Smooth muscle cell (in vitro differentiated cells): ENCODE measurements at regions not wholly inside any gene's neighbourhood (a gene's known extent, or its start where the extent isn't known, plus 50 kb on each side); places are given as distances from the start of the nearest gene placed in this dataset.

Source experiments
- DNase-seq: peaks from one replicate; lab custom pipeline; 2025; ENCODE audit not compliant: unreplicated experiment; lab: John Stamatoyannopoulos, UW
- H2AFZ ChIP-seq: fragments of 200-600 bp; sonication (generic); 2 replicates; pipeline ENCODE4 v1.6.0; 2016; ENCODE audit warnings: antibody characterized with exemption, low read depth, mild to moderate bottlenecking
- H3F3A ChIP-seq: fragments of 200-600 bp; sonication (generic); 2 replicates; pipeline ENCODE4 v1.6.0; 2017; ENCODE audit warnings: antibody characterized with exemption, low read depth
- H3K27ac ChIP-seq: fragments of 200-600 bp; sonication (generic); 2 replicates; pipeline ENCODE4 v1.5.1; 2016; ENCODE audit warnings: low read depth, mild to moderate bottlenecking
- H3K27me3 ChIP-seq: fragments of 200-600 bp; sonication (generic); 2 replicates; pipeline ENCODE4 v1.6.1; 2016; ENCODE audit warnings: low read depth, mild to moderate bottlenecking
- H3K36me3 ChIP-seq: fragments of 200-600 bp; sonication (generic); 2 replicates; pipeline ENCODE4 v1.5.1; 2016; ENCODE audit warnings: low read depth
- H3K4me1 ChIP-seq: fragments of 200-600 bp; sonication (generic); 2 replicates; pipeline ENCODE4 v1.5.1; 2016; ENCODE audit warnings: low read depth
- H3K4me2 ChIP-seq: fragments of 200-600 bp; sonication (generic); 2 replicates; pipeline ENCODE4 v1.6.0; 2016; ENCODE audit warnings: mild to moderate bottlenecking
- H3K4me3 ChIP-seq: fragments of 200-600 bp; sonication (generic); 2 replicates; pipeline ENCODE4 v1.5.1; 2016; ENCODE audit warnings: mild to moderate bottlenecking
- H3K79me2 ChIP-seq: fragments of 200-600 bp; sonication (generic); 2 replicates; pipeline ENCODE4 v1.6.0; 2016; ENCODE audit warnings: low read depth, mild to moderate bottlenecking
- H3K9ac ChIP-seq: fragments of 200-600 bp; sonication (generic); 2 replicates; pipeline ENCODE4 v1.6.0; 2016; ENCODE audit warnings: low read depth
- H3K9me3 ChIP-seq: fragments of 200-600 bp; sonication (generic); replicated peaks from 2 replicates; pipeline ENCODE4 v1.5.1; 2016; ENCODE audit warnings: low read depth
- H4K20me1 ChIP-seq: fragments of 200-600 bp; sonication (generic); 2 replicates; pipeline ENCODE4 v1.6.0; 2016; ENCODE audit warnings: low read depth
- WGBS: methylation state at CpG from one replicate; pipeline ENCODE4 v1.1.7; 2016; ENCODE audit warnings: low lambda C conversion rate; 5-methylcytosine and 5-hydroxymethylcytosine counted together
- TF ChIP-seq, protein P1 (sequence below): fragments of 200-600 bp; sonication (generic); IDR thresholded peaks from 2 replicates; pipeline ENCODE4 v1.5.1; 2017; ENCODE audit warnings: borderline replicate concordance, mild to moderate bottlenecking, antibody characterized with exemption; ENCODE audit not compliant: insufficient read depth, poor library complexity, severe bottlenecking

- 65% methylated on average over 4 of the region's 4 CpGs for WGBS
These were observed 105.2 kb downstream of the CHCHD4 start for GRCh38 chr3:14019459-14019858.

GRCh38 chr3:14016900-14017475, 107.7 kb downstream of the CHCHD4 start:
- Histone ChIP-seq H3K79me2 (no peaks in the 10 kb centered on the region), H3K9ac (no peak overlapping the region), H2AFZ (no peak overlapping the region), H4K20me1 (no peaks in the 10 kb centered on the region), H3K4me1 (no peaks in the 10 kb centered on the region), H3K36me3 (no peaks in the 10 kb centered on the region), H3F3A (no peaks in the 10 kb centered on the region), H3K27ac (no peak overlapping the region), H3K4me2 (no peak overlapping the region), H3K4me3 (no peak overlapping the region), H3K9me3 (no peaks in the 10 kb centered on the region), H3K27me3 (no peaks in the 10 kb centered on the region)
- DNase-seq = no peak
- TF ChIP-seq, protein P1, sequence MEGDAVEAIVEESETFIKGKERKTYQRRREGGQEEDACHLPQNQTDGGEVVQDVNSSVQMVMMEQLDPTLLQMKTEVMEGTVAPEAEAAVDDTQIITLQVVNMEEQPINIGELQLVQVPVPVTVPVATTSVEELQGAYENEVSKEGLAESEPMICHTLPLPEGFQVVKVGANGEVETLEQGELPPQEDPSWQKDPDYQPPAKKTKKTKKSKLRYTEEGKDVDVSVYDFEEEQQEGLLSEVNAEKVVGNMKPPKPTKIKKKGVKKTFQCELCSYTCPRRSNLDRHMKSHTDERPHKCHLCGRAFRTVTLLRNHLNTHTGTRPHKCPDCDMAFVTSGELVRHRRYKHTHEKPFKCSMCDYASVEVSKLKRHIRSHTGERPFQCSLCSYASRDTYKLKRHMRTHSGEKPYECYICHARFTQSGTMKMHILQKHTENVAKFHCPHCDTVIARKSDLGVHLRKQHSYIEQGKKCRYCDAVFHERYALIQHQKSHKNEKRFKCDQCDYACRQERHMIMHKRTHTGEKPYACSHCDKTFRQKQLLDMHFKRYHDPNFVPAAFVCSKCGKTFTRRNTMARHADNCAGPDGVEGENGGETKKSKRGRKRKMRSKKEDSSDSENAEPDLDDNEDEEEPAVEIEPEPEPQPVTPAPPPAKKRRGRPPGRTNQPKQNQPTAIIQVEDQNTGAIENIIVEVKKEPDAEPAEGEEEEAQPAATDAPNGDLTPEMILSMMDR = no peak
- 83% methylated on average over 8 of the region's 8 CpGs for WGBS

More at GRCh38 chr3:14019459-14019858, 105.2 kb downstream of the CHCHD4 start:
- H3F3A ChIP-seq = no peaks in the 10 kb centered on the region
- TF ChIP-seq, protein P1 = no peak
- H3K4me3 ChIP-seq = no peak overlapping the region
- no peak overlapping the region for H3K9ac ChIP-seq
- H3K4me1 ChIP-seq = no peaks in the 10 kb centered on the region
- no peak overlapping the region for H3K4me2 ChIP-seq
- no peaks in the 10 kb centered on the region for H3K79me2 ChIP-seq
- H3K27ac ChIP-seq = peak overlapping the region; percentile 13
- no peaks in the 10 kb centered on the region for H3K9me3 ChIP-seq
- H3K27me3 ChIP-seq = no peaks in the 10 kb centered on the region
- H3K36me3 ChIP-seq = no peaks in the 10 kb centered on the region
- H2AFZ ChIP-seq = peak overlapping the region; percentile 15
- no peaks in the 10 kb centered on the region for H4K20me1 ChIP-seq
- DNase-seq = no peak

DNA sequence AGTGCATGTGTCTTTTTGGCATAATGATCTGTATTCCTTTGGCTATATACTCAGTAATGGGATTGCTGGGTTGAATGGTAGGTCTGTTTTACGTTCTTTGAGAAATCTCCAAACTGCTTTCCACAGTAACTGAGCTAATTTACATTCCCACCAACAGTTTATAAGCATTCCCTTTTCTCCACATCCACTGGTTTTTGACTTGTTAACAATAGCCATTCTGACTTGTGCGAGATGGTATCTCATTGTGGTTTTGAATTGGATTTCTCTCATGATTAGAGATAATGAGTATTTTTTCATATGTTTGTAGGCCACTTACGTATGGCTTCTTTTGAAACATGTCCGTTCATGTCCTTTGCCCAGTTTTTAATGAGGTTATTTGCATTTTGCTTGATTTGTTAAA, 117.7 kb downstream of the CHCHD4 start:
- H3K4me2 ChIP-seq = no peak overlapping the region
- peak overlapping the region; percentile 41 for H3K27ac ChIP-seq
- no peaks in the 10 kb centered on the region for H3K4me1 ChIP-seq
- H2AFZ ChIP-seq = no peak overlapping the region
- no peaks in the 10 kb centered on the region for H3K79me2 ChIP-seq
- H3K4me3 ChIP-seq = no peak overlapping the region
- TF ChIP-seq, protein P1 = no peak
- H3K36me3 ChIP-seq = no peaks in the 10 kb centered on the region
- no peaks in the 10 kb centered on the region for H3K27me3 ChIP-seq
- no peaks in the 10 kb centered on the region for H3F3A ChIP-seq
- no peak overlapping the region for H3K9ac ChIP-seq
- H3K9me3 ChIP-seq = no peaks in the 10 kb centered on the region
- no peak for DNase-seq
- H4K20me1 ChIP-seq = no peaks in the 10 kb centered on the region
- WGBS = 60% methylated on average over 4 of the region's 4 CpGs

GRCh38 chr3:14001136-14001535, 121.3 kb upstream of the WNT7A start:
- Histone ChIP-seq H3K36me3 (no peaks in the 10 kb centered on the region), H3F3A (no peaks in the 10 kb centered on the region), H3K4me1 (no peaks in the 10 kb centered on the region), H2AFZ (no peak overlapping the region), H3K27ac (peak overlapping the region; percentile 47), H4K20me1 (no peaks in the 10 kb centered on the region), H3K9ac (no peak overlapping the region), H3K9me3 (no peaks in the 10 kb centered on the region), H3K79me2 (no peaks in the 10 kb centered on the region), H3K27me3 (no peaks in the 10 kb centered on the region), H3K4me3 (no peak overlapping the region), H3K4me2 (peak overlapping the region; percentile 3)
- DNase-seq = no peak
- TF ChIP-seq, protein P1 = no peak
